ENCODE measurements at regions not wholly inside any gene's neighbourhood (a gene's known extent, or its start where the extent isn't known, plus 50 kb on each side); places are given as distances from the start of the nearest gene placed in this dataset.

DNA sequence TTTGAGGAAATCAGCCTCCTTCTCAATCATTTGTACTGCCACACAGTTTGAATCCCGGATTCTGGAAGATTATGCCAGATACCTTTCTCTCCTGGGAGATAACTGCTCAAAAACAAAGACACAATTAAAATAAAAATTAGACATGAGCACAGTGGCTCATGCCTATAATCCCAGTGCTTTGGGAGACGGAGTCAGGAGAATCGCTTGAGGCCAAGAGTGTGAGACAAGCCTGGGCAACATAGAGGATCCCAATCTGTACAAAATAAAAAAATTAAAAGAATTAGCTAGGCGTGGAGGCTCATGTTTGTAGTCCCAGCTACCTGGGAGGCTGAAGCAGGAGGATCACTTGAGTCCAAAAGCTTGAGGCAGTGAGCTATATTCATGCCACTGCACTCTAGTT is 376.3 kb upstream of the ZFP42 start:
- H2BK20ac ChIP-seq (ENCODE audit: low read length): no peak overlapping the region
- H4K91ac ChIP-seq (replicated peaks; ENCODE audit: insufficient read length, low read length): no peak overlapping the region
- 91% methylated on average over 4 of the region's 4 CpGs; no CpG with 5 or more reads in 1 of the 2 experiments for WGBS, 2 experiments (ENCODE audit: extremely low coverage in 1 of 2, insufficient coverage in 1 of 2, insufficient read length in 1 of 2, insufficient replicate concordance in 2 of 2, low coverage in 1 of 2, low lambda C conversion rate in 2 of 2, missing lambda C conversion rate in 1 of 2)
- H3K4me3 ChIP-seq (ENCODE audit: extremely low read depth in 1 of 4, insufficient read depth in 2 of 4, low read depth in 3 of 4, low read length in 4 of 4): no peak overlapping the region
- no peaks in the 10 kb centered on the region for H3K36me3 ChIP-seq (ENCODE audit: control insufficient read depth in 2 of 4, insufficient read depth in 4 of 4, low read length in 3 of 4)
- H3K56ac ChIP-seq (replicated peaks; ENCODE audit: insufficient read length, low read depth, low read length): no peak overlapping the region
- no peaks in the 10 kb centered on the region for H3K79me1 ChIP-seq (ENCODE audit: low read depth, low read length)
- DNase-seq (ENCODE audit: low read depth in 1 of 2, low spot score in 2 of 2) (no peak), FAIRE-seq (no peak)
- no peak overlapping the region for H3K27ac ChIP-seq (ENCODE audit: low read depth, low read length)
- no peak overlapping the region for H2AK5ac ChIP-seq (ENCODE audit: low read depth, low read length)
- no peaks in the 10 kb centered on the region for H3K4me1 ChIP-seq (replicated peaks in 1 of 4; ENCODE audit: control insufficient read depth in 3 of 4, insufficient read depth in 4 of 4, low read length in 3 of 4)
- ChIA-PET POLR2A (ENCODE audit: partially characterized antibody) (no interaction called here), CTCF (ENCODE audit: partially characterized antibody) (interaction anchor here (0.6 to 4.0 kb wide), 2 partner anchors 13 to 33 kb away, joined by 3 to 20 read pairs; no protein-coding TSS in a partner anchor)
- H3K4ac ChIP-seq (replicated peaks; ENCODE audit: insufficient read length, low read depth, low read length): no peak overlapping the region
- H2BK5ac ChIP-seq (ENCODE audit: low read depth, low read length): no peak overlapping the region
- H3K4me2 ChIP-seq (ENCODE audit: insufficient read depth in 1 of 2, low read depth in 2 of 2, low read length in 2 of 2): no peak overlapping the region
- H2AFZ ChIP-seq (ENCODE audit: low read length): 0 out of 2 replicates have a peak overlapping the region, but pooled peaks have one; percentile 40
- H3K27me3 ChIP-seq (replicated peaks in 1 of 4; ENCODE audit: control insufficient read depth in 3 of 4, extremely low read depth in 1 of 4, insufficient read depth in 3 of 4, low read length in 3 of 4): no peaks in the 10 kb centered on the region
- no peak overlapping the region for H4K5ac ChIP-seq (ENCODE audit: insufficient read length, low read depth, low read length)
- TF ChIP-seq TAF1 (IDR thresholded peaks at IDR 0.05; ENCODE audit: low read depth, low read length): no peak
- TF ChIP-seq SP4 (IDR thresholded peaks at IDR 0.05; ENCODE audit: low read length): no peak
- TF ChIP-seq PHF8 (conservative IDR thresholded peaks at IDR 0.05; ENCODE audit: low read depth, low read length): no peak
- TF ChIP-seq RAD21 (IDR thresholded peaks at IDR 0.05 in 1 of 2, conservative IDR thresholded peaks at IDR 0.05 in 1 of 2; ENCODE audit: low read depth in 2 of 2, low read length in 2 of 2): no peak
- no peak for TF ChIP-seq SIN3A (conservative IDR thresholded peaks at IDR 0.05 in 1 of 2, IDR thresholded peaks at IDR 0.05 in 1 of 2; ENCODE audit: low read depth in 1 of 2, low read length in 2 of 2)
- no peaks in the 10 kb centered on the region for H3K9me3 ChIP-seq (ENCODE audit: insufficient read depth in 2 of 2, low read depth in 1 of 2, low read length in 1 of 2)
- no peak overlapping the region for H3K23ac ChIP-seq (ENCODE audit: insufficient read length)
- no peak overlapping the region for H3K14ac ChIP-seq (ENCODE audit: insufficient read length)
- H2BK120ac ChIP-seq (replicated peaks; ENCODE audit: low read depth, low read length): no peak overlapping the region
- no peak overlapping the region for H3K9ac ChIP-seq (replicated peaks in 1 of 4; ENCODE audit: extremely low read depth in 1 of 4, low read depth in 3 of 4, low read length in 3 of 4)
- H3K18ac ChIP-seq (ENCODE audit: extremely low read depth, low read length): peak overlapping the region; percentile 5; the same call in 1 of the 2 replicates
- no peak overlapping the region for H2BK15ac ChIP-seq (ENCODE audit: low read length)
- no peaks in the 10 kb centered on the region for H3K79me2 ChIP-seq (ENCODE audit: control insufficient read depth in 1 of 2, insufficient read depth in 2 of 2, low read length in 2 of 2)
- no peaks in the 10 kb centered on the region for H3K23me2 ChIP-seq (ENCODE audit: low read depth, low read length)
- H4K8ac ChIP-seq (ENCODE audit: extremely low read depth, insufficient read depth, low read length): no peak overlapping the region
- H2BK12ac ChIP-seq (ENCODE audit: low read depth, low read length): no peak overlapping the region
- no peaks in the 10 kb centered on the region for H4K20me1 ChIP-seq (replicated peaks in 1 of 2; ENCODE audit: control insufficient read depth in 1 of 2, insufficient read depth in 2 of 2, low read length in 2 of 2)

All from H1 (cell line).